GM21360 (cell line): ENCODE measurements at regions not wholly inside any gene's neighbourhood (a gene's known extent, or its start where the extent isn't known, plus 50 kb on each side); places are given as distances from the start of the nearest gene placed in this dataset.
"Not testable (repeated sequence)": the region's sequence is repeated elsewhere in the genome, so short reads cannot be mapped to it uniquely, and the experiment has no call there.

ENCODE experiments used
- ATAC-seq: cut with Tn5 transposase; IDR thresholded peaks from one replicate; pipeline ENCODE4 v1.9.1; 2021; ENCODE audit warnings: mild to moderate bottlenecking, moderate library complexity; ENCODE audit not compliant: unreplicated experiment

- ATAC-seq = no peak
Measured at GRCh38 chr6:93721386-93722048, 302.2 kb upstream of the EPHA7 start.

- no peak for ATAC-seq
Measured at GRCh38 chr6:93713974-93714373, 294.6 kb upstream of the EPHA7 start.

- ATAC-seq = no peak
Measured at GRCh38 chr6:93703431-93703830, 284.1 kb upstream of the EPHA7 start.

GRCh38 chr6:93701526-93701925 lies 282.2 kb upstream of the EPHA7 start:
- ATAC-seq = no peak

GRCh38 chr6:93685494-93685893 lies 266.1 kb upstream of the EPHA7 start:
- ATAC-seq = no peak

- no peak for ATAC-seq
Measured at GRCh38 chr6:93684339-93684738, 265.0 kb upstream of the EPHA7 start.

- no peak for ATAC-seq
Measured at GRCh38 chr6:93679836-93680235, 260.5 kb upstream of the EPHA7 start.

GRCh38 chr6:93678841-93679454 lies 259.6 kb upstream of the EPHA7 start:
- no peak for ATAC-seq

GRCh38 chr6:93677264-93677965 lies 258.1 kb upstream of the EPHA7 start:
- no peak for ATAC-seq

GRCh38 chr6:93676581-93676980 lies 257.2 kb upstream of the EPHA7 start:
- no peak for ATAC-seq

GRCh38 chr6:93675856-93676417 lies 256.6 kb upstream of the EPHA7 start:
- no peak for ATAC-seq

- ATAC-seq = no peak
Measured at GRCh38 chr6:93663111-93663510, 243.8 kb upstream of the EPHA7 start.

- ATAC-seq = no peak
Measured at GRCh38 chr6:93654548-93654947, 235.2 kb upstream of the EPHA7 start.

- no peak for ATAC-seq
Measured at GRCh38 chr6:93644611-93645010, 225.3 kb upstream of the EPHA7 start.

GRCh38 chr6:93639126-93639525 lies 219.8 kb upstream of the EPHA7 start:
- no peak for ATAC-seq

- ATAC-seq = not testable (repeated sequence)
Measured at GRCh38 chr6:93636987-93637664, 217.8 kb upstream of the EPHA7 start.

- ATAC-seq = no peak
Measured at GRCh38 chr6:93624408-93624807, 205.0 kb upstream of the EPHA7 start.

- no peak for ATAC-seq
Measured at GRCh38 chr6:93621442-93621841, 202.1 kb upstream of the EPHA7 start.

- ATAC-seq = no peak
Measured at GRCh38 chr6:93604951-93605350, 185.6 kb upstream of the EPHA7 start.

GRCh38 chr6:93592417-93592816 lies 173.1 kb upstream of the EPHA7 start:
- no peak for ATAC-seq

- no peak for ATAC-seq
Measured at GRCh38 chr6:93586306-93586705, 166.9 kb upstream of the EPHA7 start.
